ENCODE measurements at regions not wholly inside any gene's neighbourhood (a gene's known extent, or its start where the extent isn't known, plus 50 kb on each side); places are given as distances from the start of the nearest gene placed in this dataset.

- TF ChIP-seq CTCF (IDR thresholded peaks at IDR 0.05) (no peak), TCF7L2 (IDR thresholded peaks at IDR 0.05; ENCODE audit: low read depth, low read length) (no peak), SIN3A (IDR thresholded peaks at IDR 0.05; ENCODE audit: borderline replicate concordance, insufficient read depth, low read depth, low read length) (no peak), POLR2AphosphoS5 (IDR thresholded peaks at IDR 0.05; ENCODE audit: low read depth, low read length) (no peak), REST (IDR thresholded peaks at IDR 0.05; ENCODE audit: insufficient read depth in 1 of 2, low read depth in 2 of 2, low read length in 1 of 2) (no peak)
- H3K36me3 ChIP-seq (ENCODE audit: control insufficient read depth, insufficient read depth, low read length): no peaks in the 10 kb centered on the region
- H3K9me3 ChIP-seq (ENCODE audit: control insufficient read depth, insufficient read depth, low read depth, low read length): no peaks in the 10 kb centered on the region
- DNase-seq (ENCODE audit: low read depth, low spot score) (no peak), ATAC-seq (no peak)
- no peak overlapping the region for H3K27ac ChIP-seq (ENCODE audit: low read length)
- BruUV-seq (replicated peaks): no TSS peak
- CTCF ChIA-PET: no interaction called here
- no peak overlapping the region for H3K4me3 ChIP-seq (ENCODE audit: low read depth in 2 of 2, low read length in 2 of 2)
- no peaks in the 10 kb centered on the region for H3K4me1 ChIP-seq (ENCODE audit: control insufficient read depth, insufficient read depth, low read length)
- intact Hi-C loops (cut with micrococcal nuclease; ENCODE audit: unreplicated experiment) (no loop called here), in situ Hi-C loops (cut with HindIII; ENCODE audit: low pct_unique_long_range_greater_than_20kb, low sequenced_read_pairs) (no loop called here)
- no peaks in the 10 kb centered on the region for H3K27me3 ChIP-seq (ENCODE audit: control insufficient read depth, insufficient read depth, low read length)
- POLR2A ChIA-PET: no interaction called here
Measured at GRCh38 chr14:41201696-41202095, 405.0 kb upstream of the LRFN5 start.

GRCh38 chr14:41187868-41188267, 418.8 kb upstream of the LRFN5 start:
- no peak for ATAC-seq
- ChIA-PET POLR2A (no interaction called here), CTCF (no interaction called here)
- intact Hi-C loops (cut with micrococcal nuclease; ENCODE audit: unreplicated experiment): no loop called here
- Histone ChIP-seq H3K4me3 (ENCODE audit: low read depth in 2 of 2, low read length in 2 of 2) (no peak overlapping the region), H3K4me1 (ENCODE audit: control insufficient read depth, insufficient read depth, low read length) (no peaks in the 10 kb centered on the region), H3K36me3 (ENCODE audit: control insufficient read depth, insufficient read depth, low read length) (no peaks in the 10 kb centered on the region), H3K27ac (ENCODE audit: low read length) (no peak overlapping the region), H3K9me3 (ENCODE audit: control insufficient read depth, insufficient read depth, low read depth, low read length) (no peaks in the 10 kb centered on the region), H3K27me3 (ENCODE audit: control insufficient read depth, insufficient read depth, low read length) (no peaks in the 10 kb centered on the region)
- in situ Hi-C loops (cut with HindIII; ENCODE audit: low pct_unique_long_range_greater_than_20kb, low sequenced_read_pairs): no loop called here
- BruUV-seq (replicated peaks): no TSS peak
- TF ChIP-seq TCF7L2 (IDR thresholded peaks at IDR 0.05; ENCODE audit: low read depth, low read length) (no peak), CTCF (IDR thresholded peaks at IDR 0.05) (no peak), REST (IDR thresholded peaks at IDR 0.05; ENCODE audit: insufficient read depth in 1 of 2, low read depth in 2 of 2, low read length in 1 of 2) (no peak), POLR2AphosphoS5 (IDR thresholded peaks at IDR 0.05; ENCODE audit: low read depth, low read length) (no peak), SIN3A (IDR thresholded peaks at IDR 0.05; ENCODE audit: borderline replicate concordance, insufficient read depth, low read depth, low read length) (no peak)
- DNase-seq (ENCODE audit: low read depth, low spot score): no peak

All from Panc1 (cell line).